ENCODE measurements at regions not wholly inside any gene's neighbourhood (a gene's known extent, or its start where the extent isn't known, plus 50 kb on each side); places are given as distances from the start of the nearest gene placed in this dataset.

GRCh38 chr11:115665958-115666357, 161.7 kb upstream of the CADM1 start:
- TF ChIP-seq ZBTB33 (IDR thresholded peaks at IDR 0.05; ENCODE audit: borderline replicate concordance, low read depth) = no peak
- TF ChIP-seq POLR2AphosphoS5 (IDR thresholded peaks at IDR 0.05; ENCODE audit: low read depth, low read length) = no peak
- TF ChIP-seq RAD21 (IDR thresholded peaks at IDR 0.05; ENCODE audit: low read length) = no peak
- TF ChIP-seq FOXM1 (IDR thresholded peaks at IDR 0.05; ENCODE audit: low read depth) = no peak
- no peak for TF ChIP-seq CTCF (IDR thresholded peaks at IDR 0.05)
- no peak for TF ChIP-seq NFIC (IDR thresholded peaks at IDR 0.05; ENCODE audit: borderline replicate concordance)
- no peak for TF ChIP-seq TAF1 (IDR thresholded peaks at IDR 0.05; ENCODE audit: borderline replicate concordance, low read depth, low read length)
- no peak for TF ChIP-seq REST (IDR thresholded peaks at IDR 0.05; ENCODE audit: low read depth, low read length)

Measured in SK-N-SH (cell line).